NB4 (cell line): ENCODE measurements at regions not wholly inside any gene's neighbourhood (a gene's known extent, or its start where the extent isn't known, plus 50 kb on each side); places are given as distances from the start of the nearest gene placed in this dataset.

ENCODE experiments used
- CTCF ChIP-seq: IDR thresholded peaks from one replicate; pipeline ENCODE4 v1.5.1; 2012; ENCODE audit warnings: low read depth, low read length
- MYC ChIP-seq: IDR thresholded peaks from 2 replicates; pipeline ENCODE4 v1.6.1; 2011; ENCODE audit warnings: low read depth, low read length

DNA sequence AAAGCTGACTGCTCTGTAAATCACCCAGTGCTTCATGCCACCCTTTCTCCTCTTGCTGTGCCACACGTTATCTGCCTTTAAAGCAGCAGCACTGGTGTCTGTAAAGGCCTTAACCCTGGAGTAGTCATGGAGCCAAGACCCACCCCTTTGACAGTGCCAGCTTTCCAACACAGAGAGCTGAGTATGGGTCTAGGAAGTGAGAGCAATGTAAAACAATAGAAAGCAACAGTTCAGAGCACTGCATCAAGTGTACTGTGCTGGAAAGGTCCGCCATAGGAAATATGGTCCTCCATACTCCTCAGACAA lies 139.5 kb downstream of the DAD1 start:
- TF ChIP-seq CTCF (no peak), MYC (no peak)
